ENCODE measurements at regions not wholly inside any gene's neighbourhood (a gene's known extent, or its start where the extent isn't known, plus 50 kb on each side); places are given as distances from the start of the nearest gene placed in this dataset.

- WGBS (ENCODE audit: insufficient coverage): 71% methylated on average over 2 of the region's 4 CpGs
- ChIA-PET CTCF (no interaction called here), POLR2A (no interaction called here)
- no peak overlapping the region for H3K4me3 ChIP-seq (ENCODE audit: control insufficient read depth in 1 of 2, extremely low read depth in 1 of 2, low read length in 1 of 2)
- no peak overlapping the region for H3K27ac Mint-ChIP-seq
- peaks cover 3% of the 10 kb centered on the region for H3K9me3 ChIP-seq
- peaks cover 0 to 5% of the 10 kb centered on the region in 2 experiments for H3K27me3 ChIP-seq (replicated peaks in 1 of 2; ENCODE audit: control insufficient read depth in 2 of 2, extremely low read depth in 1 of 2, insufficient read depth in 2 of 2, low read length in 1 of 2)
- DNase-seq (no peak), ATAC-seq (replicated peaks in 1 of 4) (no peak)
- no peak overlapping the region for H3K4me3 Mint-ChIP-seq
- peaks cover 0 to 13% of the 10 kb centered on the region in 2 donors for H3K27me3 Mint-ChIP-seq
- peaks cover 0 to 3% of the 10 kb centered on the region in 2 experiments for H3K4me1 ChIP-seq (ENCODE audit: control insufficient read depth in 1 of 2, extremely low read depth in 1 of 2, insufficient read depth in 2 of 2, low read length in 2 of 2)
- no peak overlapping the region for H3K27ac ChIP-seq (ENCODE audit: low read length)
- no peaks in the 10 kb centered on the region for H3K4me1 Mint-ChIP-seq
- H3K36me3 ChIP-seq (ENCODE audit: control insufficient read depth in 2 of 2, extremely low read depth in 1 of 2, insufficient read depth in 1 of 2, low read length in 1 of 2): no peaks in the 10 kb centered on the region
- no peaks in the 10 kb centered on the region for H3K36me3 Mint-ChIP-seq
- H3K9me3 Mint-ChIP-seq: peaks cover 0 to 5% (median 0%) of the 10 kb centered on the region in 3 donors
These were observed 131.8 kb downstream of the UNC5CL start for GRCh38 chr6:40907198-40907701.

GRCh38 chr6:40906759-40907158, 132.3 kb downstream of the UNC5CL start:
- Mint-ChIP-seq H3K9me3 (peaks cover 0 to 5% (median 0%) of the 10 kb centered on the region in 3 donors), H3K27me3 (peaks cover 0 to 13% of the 10 kb centered on the region in 2 donors), H3K27ac (no peak overlapping the region), H3K4me3 (no peak overlapping the region), H3K36me3 (no peaks in the 10 kb centered on the region), H3K4me1 (no peaks in the 10 kb centered on the region)
- ChIA-PET CTCF (no interaction called here), POLR2A (no interaction called here)
- Histone ChIP-seq H3K4me1 (ENCODE audit: control insufficient read depth in 1 of 2, extremely low read depth in 1 of 2, insufficient read depth in 2 of 2, low read length in 2 of 2) (no peaks in the 10 kb centered on the region), H3K27me3 (replicated peaks in 1 of 2; ENCODE audit: control insufficient read depth in 2 of 2, extremely low read depth in 1 of 2, insufficient read depth in 2 of 2, low read length in 1 of 2) (peaks cover 0 to 3% of the 10 kb centered on the region in 2 experiments), H3K4me3 (ENCODE audit: control insufficient read depth in 1 of 2, extremely low read depth in 1 of 2, low read length in 1 of 2) (no peak overlapping the region), H3K27ac (ENCODE audit: low read length) (no peak overlapping the region), H3K36me3 (ENCODE audit: control insufficient read depth in 2 of 2, extremely low read depth in 1 of 2, insufficient read depth in 1 of 2, low read length in 1 of 2) (no peaks in the 10 kb centered on the region), H3K9me3 (peaks cover 3% of the 10 kb centered on the region)
- no peak for ATAC-seq (replicated peaks in 1 of 4)
- no CpG with 5 or more reads among the region's 3 CpGs for WGBS (ENCODE audit: insufficient coverage)
- DNase-seq: no peak

- CTCF ChIA-PET: no interaction called here
- H3K27ac ChIP-seq (ENCODE audit: low read length): no peak overlapping the region
- H3K27ac Mint-ChIP-seq: no peak overlapping the region
- H3K9me3 ChIP-seq: peaks cover 3% of the 10 kb centered on the region
- DNase-seq (no peak), ATAC-seq (replicated peaks in 1 of 4) (no peak)
- no peaks in the 10 kb centered on the region for H3K36me3 Mint-ChIP-seq
- H3K4me3 ChIP-seq (ENCODE audit: control insufficient read depth in 1 of 2, extremely low read depth in 1 of 2, low read length in 1 of 2): no peak overlapping the region
- WGBS (ENCODE audit: insufficient coverage): 29% methylated on average over 1 of the region's 2 CpGs
- POLR2A ChIA-PET: no interaction called here
- H3K9me3 Mint-ChIP-seq: peaks cover 0 to 5% (median 0%) of the 10 kb centered on the region in 3 donors
- peaks cover 0 to 13% of the 10 kb centered on the region in 2 donors for H3K27me3 Mint-ChIP-seq
- H3K4me1 ChIP-seq (ENCODE audit: control insufficient read depth in 1 of 2, extremely low read depth in 1 of 2, insufficient read depth in 2 of 2, low read length in 2 of 2): no peaks in the 10 kb centered on the region
- no peak overlapping the region for H3K4me3 Mint-ChIP-seq
- no peaks in the 10 kb centered on the region for H3K4me1 Mint-ChIP-seq
- peaks cover 0 to 2% of the 10 kb centered on the region in 2 experiments for H3K27me3 ChIP-seq (replicated peaks in 1 of 2; ENCODE audit: control insufficient read depth in 2 of 2, extremely low read depth in 1 of 2, insufficient read depth in 2 of 2, low read length in 1 of 2)
- H3K36me3 ChIP-seq (ENCODE audit: control insufficient read depth in 2 of 2, extremely low read depth in 1 of 2, insufficient read depth in 1 of 2, low read length in 1 of 2): no peaks in the 10 kb centered on the region
These were observed 134.3 kb downstream of the UNC5CL start for GRCh38 chr6:40904583-40905194.

- ATAC-seq (replicated peaks in 1 of 4) (no peak), DNase-seq (no peak)
- Histone ChIP-seq H3K4me3 (ENCODE audit: control insufficient read depth in 1 of 2, extremely low read depth in 1 of 2, low read length in 1 of 2) (no peak overlapping the region), H3K9me3 (no peaks in the 10 kb centered on the region), H3K27ac (ENCODE audit: low read length) (no peak overlapping the region), H3K4me1 (ENCODE audit: control insufficient read depth in 1 of 2, extremely low read depth in 1 of 2, insufficient read depth in 2 of 2, low read length in 2 of 2) (no peaks in the 10 kb centered on the region), H3K36me3 (ENCODE audit: control insufficient read depth in 2 of 2, extremely low read depth in 1 of 2, insufficient read depth in 1 of 2, low read length in 1 of 2) (no peaks in the 10 kb centered on the region), H3K27me3 (replicated peaks in 1 of 2; ENCODE audit: control insufficient read depth in 2 of 2, extremely low read depth in 1 of 2, insufficient read depth in 2 of 2, low read length in 1 of 2) (peaks cover 0 to 2% of the 10 kb centered on the region in 2 experiments)
- ChIA-PET POLR2A (no interaction called here), CTCF (no interaction called here)
- peaks cover 0 to 5% (median 2%) of the 10 kb centered on the region in 3 donors for H3K9me3 Mint-ChIP-seq
- no peak overlapping the region for H3K4me3 Mint-ChIP-seq
- H3K36me3 Mint-ChIP-seq: no peaks in the 10 kb centered on the region
- H3K27me3 Mint-ChIP-seq: peaks cover 2 to 15% of the 10 kb centered on the region in 2 donors
- no peaks in the 10 kb centered on the region for H3K4me1 Mint-ChIP-seq
- WGBS (ENCODE audit: insufficient coverage): 56% methylated on average over 1 of the region's 1 CpG
- H3K27ac Mint-ChIP-seq: no peak overlapping the region
These were observed 135.6 kb downstream of the UNC5CL start for GRCh38 chr6:40903456-40903855.

- Mint-ChIP-seq H3K4me3 (no peak overlapping the region), H3K9me3 (peaks cover 0 to 6% (median 5%) of the 10 kb centered on the region in 3 donors), H3K4me1 (no peaks in the 10 kb centered on the region), H3K36me3 (no peaks in the 10 kb centered on the region), H3K27me3 (peaks cover 13 to 17% of the 10 kb centered on the region in 2 donors), H3K27ac (no peak overlapping the region)
- no peak overlapping the region for H3K27ac ChIP-seq (ENCODE audit: low read length)
- POLR2A ChIA-PET: no interaction called here
- ATAC-seq (replicated peaks in 1 of 4): no peak
- no peaks in the 10 kb centered on the region for H3K9me3 ChIP-seq
- CTCF ChIA-PET: interaction anchor here in 1 of 2 donors (0.6 kb wide), 1 partner anchor 1893 kb away, joined by 3 read pairs; no protein-coding TSS in a partner anchor
- H3K36me3 ChIP-seq (ENCODE audit: control insufficient read depth in 2 of 2, extremely low read depth in 1 of 2, insufficient read depth in 1 of 2, low read length in 1 of 2): no peaks in the 10 kb centered on the region
- 88% methylated on average over 1 of the region's 1 CpG for WGBS (ENCODE audit: insufficient coverage)
- peaks cover 0 to 9% of the 10 kb centered on the region in 2 experiments for H3K27me3 ChIP-seq (replicated peaks in 1 of 2; ENCODE audit: control insufficient read depth in 2 of 2, extremely low read depth in 1 of 2, insufficient read depth in 2 of 2, low read length in 1 of 2)
- no peak for DNase-seq
- no peaks in the 10 kb centered on the region for H3K4me1 ChIP-seq (ENCODE audit: control insufficient read depth in 1 of 2, extremely low read depth in 1 of 2, insufficient read depth in 2 of 2, low read length in 2 of 2)
- no peak overlapping the region for H3K4me3 ChIP-seq (ENCODE audit: control insufficient read depth in 1 of 2, extremely low read depth in 1 of 2, low read length in 1 of 2)
These were observed 137.5 kb downstream of the UNC5CL start for GRCh38 chr6:40901322-40902055.

GRCh38 chr6:40900791-40901190, 138.2 kb downstream of the UNC5CL start:
- no peak for ATAC-seq (replicated peaks in 1 of 4)
- no peak overlapping the region for H3K4me3 ChIP-seq (ENCODE audit: control insufficient read depth in 1 of 2, extremely low read depth in 1 of 2, low read length in 1 of 2)
- CTCF ChIA-PET: interaction anchor here in 1 of 2 donors (0.6 kb wide), 1 partner anchor 1892 kb away, joined by 3 read pairs; no protein-coding TSS in a partner anchor
- H3K9me3 ChIP-seq: no peaks in the 10 kb centered on the region
- Mint-ChIP-seq H3K27ac (no peak overlapping the region), H3K27me3 (peaks cover 13 to 17% of the 10 kb centered on the region in 2 donors), H3K4me3 (no peak overlapping the region), H3K9me3 (peaks cover 0 to 6% (median 5%) of the 10 kb centered on the region in 3 donors), H3K4me1 (no peaks in the 10 kb centered on the region), H3K36me3 (no peaks in the 10 kb centered on the region)
- no peaks in the 10 kb centered on the region for H3K4me1 ChIP-seq (ENCODE audit: control insufficient read depth in 1 of 2, extremely low read depth in 1 of 2, insufficient read depth in 2 of 2, low read length in 2 of 2)
- no peaks in the 10 kb centered on the region for H3K36me3 ChIP-seq (ENCODE audit: control insufficient read depth in 2 of 2, extremely low read depth in 1 of 2, insufficient read depth in 1 of 2, low read length in 1 of 2)
- DNase-seq: no peak
- POLR2A ChIA-PET: no interaction called here
- WGBS (ENCODE audit: insufficient coverage): no CpG with 5 or more reads among the region's 5 CpGs
- H3K27me3 ChIP-seq (replicated peaks in 1 of 2; ENCODE audit: control insufficient read depth in 2 of 2, extremely low read depth in 1 of 2, insufficient read depth in 2 of 2, low read length in 1 of 2): peaks cover 0 to 9% of the 10 kb centered on the region in 2 experiments
- H3K27ac ChIP-seq (ENCODE audit: low read length): no peak overlapping the region
